GM10266 (cell line): ENCODE measurements at regions not wholly inside any gene's neighbourhood (a gene's known extent, or its start where the extent isn't known, plus 50 kb on each side); places are given as distances from the start of the nearest gene placed in this dataset.

ENCODE experiments used
- DNase-seq: peaks from one replicate; pipeline ENCODE4 v3.0.0; 2012; ENCODE audit errors: extremely low spot score
- TF ChIP-seq, protein P1 (sequence below): IDR thresholded peaks from 2 replicates; pipeline ENCODE4 v1.5.1; 2012; ENCODE audit warnings: mild to moderate bottlenecking, low read depth; ENCODE audit not compliant: control insufficient read depth, insufficient read depth; ENCODE audit errors: missing control alignments

DNA sequence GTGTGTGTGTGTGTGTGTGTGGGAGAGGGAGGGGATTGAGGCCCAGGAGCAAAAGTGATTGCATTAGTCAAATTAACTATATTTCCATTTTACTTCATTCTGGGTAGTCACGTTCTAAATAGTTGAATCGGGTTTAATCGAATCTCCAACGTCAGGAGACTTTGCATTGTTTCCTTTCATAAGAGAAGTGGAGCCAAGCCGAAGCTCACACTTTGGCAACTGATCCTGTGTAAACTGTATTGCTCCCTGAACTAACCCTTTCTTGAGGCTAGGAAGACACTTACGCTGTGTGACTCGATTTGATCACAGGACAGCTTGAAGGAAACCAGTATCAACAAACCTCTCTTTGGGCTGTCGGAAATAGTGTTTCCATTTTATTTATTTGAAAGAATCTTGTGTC is 363.4 kb upstream of the ATP2B1 start:
- TF ChIP-seq, protein P1, sequence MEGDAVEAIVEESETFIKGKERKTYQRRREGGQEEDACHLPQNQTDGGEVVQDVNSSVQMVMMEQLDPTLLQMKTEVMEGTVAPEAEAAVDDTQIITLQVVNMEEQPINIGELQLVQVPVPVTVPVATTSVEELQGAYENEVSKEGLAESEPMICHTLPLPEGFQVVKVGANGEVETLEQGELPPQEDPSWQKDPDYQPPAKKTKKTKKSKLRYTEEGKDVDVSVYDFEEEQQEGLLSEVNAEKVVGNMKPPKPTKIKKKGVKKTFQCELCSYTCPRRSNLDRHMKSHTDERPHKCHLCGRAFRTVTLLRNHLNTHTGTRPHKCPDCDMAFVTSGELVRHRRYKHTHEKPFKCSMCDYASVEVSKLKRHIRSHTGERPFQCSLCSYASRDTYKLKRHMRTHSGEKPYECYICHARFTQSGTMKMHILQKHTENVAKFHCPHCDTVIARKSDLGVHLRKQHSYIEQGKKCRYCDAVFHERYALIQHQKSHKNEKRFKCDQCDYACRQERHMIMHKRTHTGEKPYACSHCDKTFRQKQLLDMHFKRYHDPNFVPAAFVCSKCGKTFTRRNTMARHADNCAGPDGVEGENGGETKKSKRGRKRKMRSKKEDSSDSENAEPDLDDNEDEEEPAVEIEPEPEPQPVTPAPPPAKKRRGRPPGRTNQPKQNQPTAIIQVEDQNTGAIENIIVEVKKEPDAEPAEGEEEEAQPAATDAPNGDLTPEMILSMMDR = no peak
- DNase-seq = no peak

DNA sequence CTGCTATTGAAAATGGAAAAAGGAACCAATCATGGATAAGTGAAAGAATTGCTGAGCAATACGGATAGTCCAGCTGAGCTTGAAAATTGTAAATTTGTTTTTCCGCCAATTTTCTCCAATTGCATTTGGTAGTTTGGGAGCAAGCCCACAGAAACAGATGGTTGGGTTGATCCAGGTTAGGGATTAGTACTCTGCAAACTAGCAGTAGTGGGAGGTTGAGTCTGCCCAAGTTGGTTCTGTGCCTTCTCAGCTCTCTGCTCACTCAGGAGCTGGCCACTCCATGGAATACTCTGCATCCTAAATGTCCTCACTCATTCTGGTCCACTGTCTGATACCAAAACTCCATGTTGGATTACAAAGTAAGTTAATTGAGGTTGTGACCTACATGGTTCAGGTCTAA is 361.1 kb upstream of the ATP2B1 start:
- TF ChIP-seq, protein P1 = no peak
- no peak for DNase-seq

DNA sequence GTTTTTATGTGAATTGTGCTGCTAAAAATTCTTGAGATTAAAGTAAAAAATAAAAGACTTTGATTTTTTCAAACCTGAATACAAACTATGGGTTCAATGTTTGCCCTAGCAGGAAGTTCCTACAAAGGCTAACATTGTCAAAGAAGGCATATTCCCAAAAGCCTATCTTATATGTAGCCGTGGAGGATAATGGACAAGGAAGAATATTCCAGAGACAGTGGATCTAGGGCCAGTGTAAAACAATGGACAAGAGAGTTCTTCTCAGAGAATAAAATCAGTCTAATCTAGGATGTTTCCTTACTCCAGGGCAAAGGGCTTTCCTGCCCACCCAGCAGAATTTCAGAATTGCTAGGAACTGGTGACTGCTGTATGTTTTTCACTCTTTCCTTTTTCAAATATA is 359.2 kb upstream of the ATP2B1 start:
- no peak for DNase-seq
- TF ChIP-seq, protein P1 = no peak

DNA sequence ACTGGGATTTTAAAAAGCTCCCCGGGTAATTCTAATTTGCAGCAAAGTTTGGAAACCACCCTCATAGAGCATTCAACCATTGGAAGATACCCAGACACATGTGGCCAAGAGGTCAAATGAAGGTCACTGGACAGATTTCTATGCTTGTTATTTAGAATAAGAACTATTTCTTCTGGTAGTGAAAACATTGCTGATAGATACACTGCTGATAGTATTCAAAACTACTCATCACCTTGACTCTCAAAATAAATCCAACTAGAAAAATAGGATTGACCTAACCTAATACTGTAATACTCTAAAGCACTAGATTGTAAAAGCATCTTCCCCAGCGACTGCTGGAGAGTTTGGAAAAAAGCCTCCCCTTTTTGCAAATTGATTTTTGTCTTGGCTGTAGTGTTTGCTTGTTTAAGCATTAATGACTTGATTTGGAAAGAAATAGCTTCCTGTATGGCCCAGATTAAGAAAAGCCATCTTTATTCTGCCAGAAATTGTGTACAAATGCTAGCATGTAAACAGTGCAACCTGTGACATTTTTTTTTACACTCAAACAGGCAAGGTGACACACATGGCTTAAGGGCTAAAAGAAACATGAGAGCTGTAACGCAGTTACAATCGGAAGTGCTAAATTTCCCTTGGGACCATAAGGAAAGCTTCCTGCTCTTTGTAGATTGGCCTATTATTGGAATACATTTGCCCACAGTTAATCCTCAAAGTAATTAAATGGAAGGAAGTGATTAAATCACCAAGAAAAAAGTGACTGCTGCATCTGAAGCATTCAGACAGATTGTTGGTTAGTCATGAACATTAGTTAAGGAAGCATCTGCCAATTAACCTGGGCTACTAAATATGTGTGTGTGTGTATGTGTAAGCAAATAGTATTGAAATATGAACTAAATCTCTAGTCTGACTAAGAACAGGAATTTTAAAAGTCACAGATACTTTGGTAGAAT is 356.5 kb upstream of the ATP2B1 start:
- TF ChIP-seq, protein P1 = no peak
- no peak for DNase-seq

DNA sequence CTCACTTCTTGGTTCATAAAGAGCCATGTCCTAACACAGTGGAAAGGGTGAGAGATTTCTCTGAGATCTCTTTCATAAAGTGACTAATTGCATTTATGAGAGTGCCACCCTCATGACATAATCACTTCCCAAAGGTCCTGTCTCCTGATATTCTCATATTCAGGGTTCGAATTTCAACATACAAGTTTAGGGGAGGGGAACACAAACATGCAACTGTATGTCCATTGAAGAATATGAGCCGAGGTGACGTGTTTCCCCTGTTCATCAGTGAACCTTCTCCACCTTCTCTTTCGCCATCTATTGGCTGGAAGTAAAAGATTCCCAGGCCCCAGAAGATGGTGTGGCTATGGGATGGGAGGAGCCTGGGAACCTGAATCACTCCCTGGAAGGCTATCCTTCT is 354.2 kb upstream of the ATP2B1 start:
- no peak for DNase-seq
- TF ChIP-seq, protein P1 = no peak

DNA sequence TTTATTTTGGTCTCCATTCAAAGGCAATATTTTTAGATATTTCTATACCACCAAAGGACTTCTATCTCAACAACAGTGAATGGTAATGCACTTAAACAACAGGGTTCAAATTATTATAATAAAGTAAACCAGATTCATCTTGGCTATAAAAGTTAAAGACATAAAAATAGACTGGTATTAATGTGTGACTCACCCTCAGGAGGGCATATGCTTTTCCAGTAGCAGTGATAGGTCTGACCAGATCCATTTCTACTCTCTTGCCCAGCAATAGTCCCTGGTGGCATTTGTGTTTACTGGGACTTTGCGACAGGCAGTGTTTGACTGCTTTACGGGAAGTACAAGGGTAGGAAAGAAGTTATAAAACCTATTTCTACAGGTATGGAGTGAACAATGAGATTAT is 353.2 kb upstream of the ATP2B1 start:
- TF ChIP-seq, protein P1 = no peak
- DNase-seq = no peak

DNA sequence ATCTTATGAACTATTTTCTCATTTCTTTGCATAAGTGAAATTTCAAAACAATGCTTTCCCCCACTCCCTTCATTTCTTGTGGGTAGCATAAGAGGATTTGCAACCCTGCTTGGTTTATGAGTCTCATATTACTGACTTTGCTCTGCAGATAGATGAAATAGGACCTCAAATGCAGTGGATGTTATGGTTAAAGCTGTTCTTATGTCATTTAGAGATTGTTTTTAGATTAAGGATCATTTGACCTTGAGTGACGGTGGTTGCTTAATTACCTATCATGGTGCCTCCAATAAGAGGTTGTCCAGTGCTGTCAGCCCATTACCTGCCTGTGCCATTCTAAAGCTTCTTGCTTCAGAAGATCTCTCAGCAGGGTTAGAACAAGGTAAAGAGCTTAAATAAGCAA is 351.4 kb upstream of the ATP2B1 start:
- no peak for DNase-seq
- TF ChIP-seq, protein P1 = no peak
